ENCODE measurements at regions not wholly inside any gene's neighbourhood (a gene's known extent, or its start where the extent isn't known, plus 50 kb on each side); places are given as distances from the start of the nearest gene placed in this dataset.

GRCh38 chr1:10940838-10941237, 71.6 kb upstream of the TARDBP start:
- no peak for TF ChIP-seq EZH2 (IDR thresholded peaks at IDR 0.05; ENCODE audit: borderline replicate concordance, low read depth, low read length, severe bottlenecking)
- no peak for TF ChIP-seq CTCF (IDR thresholded peaks at IDR 0.05; ENCODE audit: borderline replicate concordance, extremely low read depth, low read length, poor library complexity, severe bottlenecking)

Data from DND-41 (cell line).